OCI-LY7 (cell line): ENCODE measurements at regions not wholly inside any gene's neighbourhood (a gene's known extent, or its start where the extent isn't known, plus 50 kb on each side); places are given as distances from the start of the nearest gene placed in this dataset.

Experiments
- BruUV-seq: library from RNA; stranded (reverse); fragments of 400-500 nt; replicated peaks from 2 replicates; lab custom pipeline; 2021; lab: Mats Ljungman, UMichigan
- CTCF ChIA-PET: fragments of 300-600 bp; sonication (Branson Sonifier 250); formaldehyde crosslinking; loops from one replicate; lab custom pipeline; 2022; ENCODE audit warnings: antibody characterized with exemption; ENCODE audit not compliant: unreplicated experiment; lab: Charles Lee
- POLR2A ChIA-PET: fragments of 300-600 bp; sonication (Branson Sonifier 250); formaldehyde crosslinking; loops from one replicate; lab custom pipeline; 2022; ENCODE audit warnings: antibody characterized with exemption; lab: Charles Lee
- DNase-seq: peaks from one replicate; pipeline ENCODE4 v3.0.0-alpha.2; 2015; ENCODE audit warnings: low spot score
- H2AFZ ChIP-seq: fragments of 200-600 bp; sonication (generic), shearing (Covaris generic); 2 replicates; pipeline ENCODE4 v1.6.1; 2014; ENCODE audit warnings: mild to moderate bottlenecking, antibody characterized with exemption, low read length, moderate library complexity
- H3K27ac ChIP-seq: fragments of 200-600 bp; sonication (generic); 2 replicates; pipeline ENCODE4 v1.5.1; 2014; ENCODE audit warnings: mixed run types, low read depth, mild to moderate bottlenecking, moderate library complexity, low read length, inconsistent platforms; ENCODE audit not compliant: poor library complexity, severe bottlenecking
- H3K36me3 ChIP-seq: fragments of 200-600 bp; sonication (generic); 2 replicates; pipeline ENCODE4 v1.6.1; 2014; ENCODE audit warnings: mild to moderate bottlenecking, antibody characterized with exemption, low read length, moderate library complexity, mixed read lengths; ENCODE audit not compliant: insufficient read depth
- H3K4me1 ChIP-seq: fragments of 200-600 bp; sonication (generic); 2 replicates; pipeline ENCODE4 v1.5.1; 2014; ENCODE audit warnings: mild to moderate bottlenecking, low read length; ENCODE audit not compliant: insufficient read depth, poor library complexity, severe bottlenecking
- H3K4me2 ChIP-seq: fragments of 200-600 bp; sonication (generic); 2 replicates; pipeline ENCODE4 v1.6.1; 2014; ENCODE audit warnings: mild to moderate bottlenecking, low read length
- H3K4me3 ChIP-seq: fragments of 200-600 bp; sonication (generic); 2 replicates; pipeline ENCODE4 v1.5.1; 2014; ENCODE audit warnings: mild to moderate bottlenecking, low read depth, low read length; ENCODE audit not compliant: poor library complexity, severe bottlenecking
- H3K79me2 ChIP-seq: fragments of 200-600 bp; sonication (generic); 2 replicates; pipeline ENCODE4 v1.6.1; 2016; ENCODE audit warnings: low read depth, mild to moderate bottlenecking, low read length, moderate library complexity, mixed read lengths; ENCODE audit not compliant: insufficient read depth
- H3K9me2 ChIP-seq: fragments of 200-600 bp; sonication (generic); 2 replicates; pipeline ENCODE4 v1.6.1; 2016; ENCODE audit warnings: mild to moderate bottlenecking, low read length, mixed read lengths; ENCODE audit not compliant: insufficient read depth
- H3K9me3 ChIP-seq: fragments of 200-600 bp; sonication (generic); 2 replicates; pipeline ENCODE4 v1.6.1; 2014; ENCODE audit warnings: mild to moderate bottlenecking, mixed run types, low read length, mixed read lengths
- H4K20me1 ChIP-seq: fragments of 200-600 bp; sonication (generic); 2 replicates; pipeline ENCODE4 v1.6.1; 2014; ENCODE audit warnings: mild to moderate bottlenecking, antibody characterized with exemption, low read length, moderate library complexity, mixed read lengths; ENCODE audit not compliant: insufficient read depth
- CTCF ChIP-seq: fragments of 200-600 bp; sonication (generic); conservative IDR thresholded peaks from 2 replicates; pipeline ENCODE4 v1.5.1; 2014; ENCODE audit warnings: mild to moderate bottlenecking, antibody characterized with exemption, low read length, moderate library complexity, mixed read lengths
- EZH2phosphoT487 ChIP-seq: fragments of 200-600 bp; sonication (generic); IDR thresholded peaks from 2 replicates; pipeline ENCODE4 v1.6.1; 2018; ENCODE audit warnings: low read depth, borderline replicate concordance, mild to moderate bottlenecking, mixed run types, antibody characterized with exemption, low read length, moderate library complexity, mixed read lengths
- intact Hi-C: fragments of 100-400 bp; cut with micrococcal nuclease; formaldehyde crosslinking; loops from one replicate; pipeline ENCODE4 v1.10.0; 2022; ENCODE audit not compliant: unreplicated experiment

DNA sequence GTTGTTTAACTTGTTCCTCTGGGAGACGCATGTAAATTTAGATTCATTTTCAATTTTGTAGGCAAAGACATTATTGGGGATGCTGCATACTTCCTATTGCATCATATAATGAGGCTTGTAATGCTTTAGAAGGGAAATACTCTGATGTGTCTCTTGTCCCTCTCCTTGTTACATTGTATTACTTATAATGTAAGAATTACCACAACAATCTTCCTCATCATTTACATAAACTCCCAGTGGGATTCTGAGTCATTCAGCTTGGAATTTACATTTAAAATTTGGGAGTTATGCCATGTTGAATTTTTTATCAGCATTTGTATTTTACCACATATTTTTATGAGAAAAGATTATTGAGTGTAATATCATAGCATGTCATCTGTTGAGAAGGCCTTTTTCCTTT, 963.4 kb upstream of the NRXN1 start:
- Histone ChIP-seq H3K79me2 (no peaks in the 10 kb centered on the region), H4K20me1 (no peaks in the 10 kb centered on the region), H3K4me3 (no peak overlapping the region), H2AFZ (no peak overlapping the region), H3K4me1 (no peaks in the 10 kb centered on the region), H3K9me3 (no peaks in the 10 kb centered on the region), H3K9me2 (no peaks in the 10 kb centered on the region; the same call in 1 of the 2 replicates), H3K36me3 (no peaks in the 10 kb centered on the region), H3K27ac (no peak overlapping the region), H3K4me2 (no peak overlapping the region)
- no TSS peak for BruUV-seq
- ChIA-PET POLR2A (no interaction called here), CTCF (no interaction called here)
- no peak for DNase-seq
- intact Hi-C loops: no loop called here
- TF ChIP-seq EZH2phosphoT487 (no peak), CTCF (no peak)

DNA sequence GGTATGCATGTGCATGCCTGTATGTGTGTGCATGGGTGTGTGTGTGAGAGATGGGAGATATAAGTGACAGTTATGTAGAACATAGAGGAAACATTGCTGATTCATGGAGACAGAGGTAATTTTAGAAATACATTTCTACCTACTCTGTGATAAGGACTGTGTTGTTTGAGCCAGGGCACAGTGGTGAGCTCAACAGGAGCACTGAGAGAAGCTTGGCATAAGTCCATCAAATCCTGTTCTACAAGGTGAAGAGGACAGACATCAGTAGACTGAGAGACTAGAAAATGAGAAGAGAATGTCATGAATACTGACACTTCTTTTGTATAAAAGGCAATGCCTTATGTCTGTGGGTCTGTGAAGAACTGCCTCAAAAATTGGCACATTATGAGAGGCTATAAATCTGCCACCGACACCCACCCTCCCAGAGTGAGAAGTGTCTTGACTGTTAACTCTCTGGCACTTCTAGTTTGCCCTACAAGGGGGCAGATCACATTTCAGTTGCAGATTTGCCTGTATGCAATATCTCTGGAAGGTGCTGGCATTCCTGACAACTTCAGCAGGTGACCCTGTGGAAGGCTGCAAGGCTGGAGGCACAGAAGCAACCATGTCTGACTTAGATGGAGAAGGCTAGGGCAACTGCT, 962.3 kb upstream of the NRXN1 start:
- no peaks in the 10 kb centered on the region for H3K36me3 ChIP-seq
- ChIA-PET CTCF (no interaction called here), POLR2A (interaction anchor here (0.7 to 0.9 kb wide), 3 partner anchors 11 to 554 kb away, joined by 3 read pairs; no protein-coding TSS in a partner anchor)
- no TSS peak for BruUV-seq
- no peak overlapping the region for H2AFZ ChIP-seq
- no peaks in the 10 kb centered on the region for H4K20me1 ChIP-seq
- no peak for DNase-seq
- no peak overlapping the region for H3K4me3 ChIP-seq
- TF ChIP-seq CTCF (no peak), EZH2phosphoT487 (no peak)
- H3K4me2 ChIP-seq: no peak overlapping the region
- H3K4me1 ChIP-seq: no peaks in the 10 kb centered on the region
- intact Hi-C loops: no loop called here
- no peaks in the 10 kb centered on the region; the same call in 1 of the 2 replicates for H3K9me2 ChIP-seq
- no peak overlapping the region for H3K27ac ChIP-seq
- no peaks in the 10 kb centered on the region for H3K79me2 ChIP-seq
- no peaks in the 10 kb centered on the region for H3K9me3 ChIP-seq

DNA sequence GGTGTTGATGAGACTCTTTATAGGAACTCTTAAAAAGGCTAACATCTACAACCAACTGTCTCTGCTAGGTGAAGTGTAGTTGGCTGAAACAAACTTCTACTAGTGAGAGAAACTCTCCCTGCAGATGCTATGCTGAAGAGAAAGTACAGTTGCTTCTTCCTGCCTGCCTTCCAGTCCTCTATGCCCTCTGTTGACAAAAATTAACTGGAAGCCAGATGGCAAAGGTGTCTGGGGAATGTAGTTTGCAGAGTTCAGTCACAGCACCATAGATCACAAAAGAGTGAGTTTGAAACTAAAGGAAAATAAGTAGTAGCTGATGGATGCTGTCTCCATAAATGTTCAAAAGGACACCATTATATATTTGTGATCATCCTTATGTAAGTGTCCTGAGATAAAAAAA, 958.8 kb upstream of the NRXN1 start:
- CTCF ChIA-PET: no interaction called here
- Histone ChIP-seq H3K4me3 (no peak overlapping the region), H2AFZ (no peak overlapping the region), H3K79me2 (no peaks in the 10 kb centered on the region), H4K20me1 (no peaks in the 10 kb centered on the region), H3K36me3 (no peaks in the 10 kb centered on the region), H3K9me2 (no peaks in the 10 kb centered on the region), H3K27ac (no peak overlapping the region), H3K4me2 (no peak overlapping the region), H3K4me1 (no peaks in the 10 kb centered on the region), H3K9me3 (no peaks in the 10 kb centered on the region)
- TF ChIP-seq EZH2phosphoT487: no peak
- no peak for TF ChIP-seq CTCF
- POLR2A ChIA-PET: interaction anchor here (1.0 kb wide), 1 partner anchor 11 kb away, joined by 3 read pairs; no protein-coding TSS in a partner anchor
- DNase-seq: no peak
- intact Hi-C loops: no loop called here
- no TSS peak for BruUV-seq
